Spleen (tissue), 11 donors: ENCODE measurements at regions not wholly inside any gene's neighbourhood (a gene's known extent, or its start where the extent isn't known, plus 50 kb on each side); places are given as distances from the start of the nearest gene placed in this dataset.

ENCODE experiments used
- DNase-seq: peaks from one replicate; pipeline ENCODE4 v3.0.0-alpha.2; 2020
- H3K27ac ChIP-seq, 8 donors: fragments of 200-600 bp; sonication (generic) in 7 of 8; 1 replicate in 4 of 8; 2 replicates in 4 of 8; pipeline versions ENCODE4 v1.5.0 to v1.8.0; 2016 to 2021; ENCODE audit warnings: inconsistent platforms in 4 of 8, mild to moderate bottlenecking in 4 of 8, moderate library complexity in 1 of 8
- H3K27me3 ChIP-seq, 7 donors: fragments of 200-600 bp; sonication (generic) in 6 of 7; replicated peaks in 1 of 7; 1 replicate in 4 of 7; 2 replicates in 3 of 7; pipeline versions ENCODE4 v1.5.0 to v1.8.0; 2016 to 2021; ENCODE audit warnings: inconsistent platforms in 3 of 7, mild to moderate bottlenecking in 1 of 7
- H3K36me3 ChIP-seq, 6 donors: fragments of 200-600 bp; sonication (generic) in 5 of 6; 1 replicate in 4 of 6; 2 replicates in 2 of 6; pipeline versions ENCODE4 v1.5.0 to v1.8.0; 2016 to 2021; ENCODE audit warnings: inconsistent platforms in 2 of 6
- H3K4me1 ChIP-seq, 6 donors: fragments of 200-600 bp; sonication (generic) in 5 of 6; 1 replicate in 3 of 6; 2 replicates in 3 of 6; pipeline versions ENCODE4 v1.5.0 to v1.8.0; 2016 to 2021; ENCODE audit warnings: inconsistent platforms in 3 of 6
- H3K4me3 ChIP-seq, 8 donors: fragments of 200-600 bp; sonication (generic) in 7 of 8; 1 replicate in 4 of 8; 2 replicates in 4 of 8; pipeline versions ENCODE4 v1.5.0 to v1.8.0; 2016 to 2021; ENCODE audit warnings: inconsistent platforms in 4 of 8, mild to moderate bottlenecking in 4 of 8, moderate library complexity in 2 of 8
- H3K9me3 ChIP-seq, 8 donors: fragments of 200-600 bp; sonication (generic) in 7 of 8; 1 replicate in 4 of 8; 2 replicates in 4 of 8; pipeline versions ENCODE4 v1.5.0 to v1.8.0; 2016 to 2021; ENCODE audit warnings: inconsistent platforms in 4 of 8
- POLR2A ChIP-seq, 3 donors: fragments of 450-650 bp; IDR thresholded peaks; one replicate each; pipeline ENCODE4 v1.5.1; 2017; ENCODE audit warnings: antibody characterized with exemption in 3 of 3, mild to moderate bottlenecking in 1 of 3
- POLR2AphosphoS5 ChIP-seq, 3 donors: sonication (generic); formaldehyde crosslinking; IDR thresholded peaks; one replicate each; pipeline ENCODE4 v1.5.1; 2017; ENCODE audit warnings: antibody characterized with exemption in 3 of 3
- WGBS, 5 donors: extraction: QIAGEN DNeasy Blood & Tissue Kit in 3 of 5; methylation state at CpG; one replicate each; pipeline versions ENCODE4 v1.1.5 to v1.1.7; 2013 to 2018; 5-methylcytosine and 5-hydroxymethylcytosine counted together
- intact Hi-C: fragments of 100-400 bp; cut with DNase I; formaldehyde crosslinking; loops from one replicate; pipeline ENCODE4 v1.15.0; 2023; ENCODE audit warnings: low total_unique reads
- TF ChIP-seq, protein P1 (sequence below), 11 experiments: fragments of 200-600 bp in 7 of 11; fragments of 450-650 bp in 4 of 11; sonication (generic) in 4 of 11; IDR thresholded peaks in 8 of 11; conservative IDR thresholded peaks in 3 of 11; 1 replicate in 7 of 11; 2 replicates in 4 of 11; pipeline versions ENCODE4 v1.4.0 to v1.8.0; 2016 to 2021; ENCODE audit warnings: antibody characterized with exemption in 11 of 11, inconsistent platforms in 4 of 11, mild to moderate bottlenecking in 1 of 11
- donor health status: healthy with polysubstance abuse.
- donor health status: DM: no; HTN: no; CAD: no; lungs with moderate emphysema.
- donor health status: DM: no; HTN: no; CAD: no.
- donor health status: Bipolar disorder and iron deficiency.
- donor health status: healthy.
- donor health status: DM: no; HTN: no; CAD: no.
- donor health status: DM: yes; HTN: yes; CAD: no.

DNA sequence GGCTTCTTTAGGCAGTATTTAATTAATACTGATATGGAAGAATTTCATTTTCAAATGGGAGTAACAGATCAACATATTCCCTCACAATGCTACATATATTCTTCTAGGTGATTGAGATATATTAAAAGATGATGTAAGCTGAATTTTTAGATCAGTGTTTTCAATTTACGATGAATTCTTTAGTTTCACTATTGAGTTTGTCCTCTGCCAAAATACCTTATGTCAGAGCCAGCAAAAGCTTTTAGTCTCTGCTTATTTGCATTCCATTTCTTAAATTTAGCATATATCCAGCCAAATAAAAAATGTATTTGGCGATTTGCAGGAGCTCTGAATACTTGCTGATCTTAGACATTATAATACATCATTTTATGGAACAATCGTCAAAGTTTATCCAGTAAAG is 144.3 kb downstream of the MOSPD2 start:
- 67 to 93% (median 80%) methylated on average over 3 of the region's 3 CpGs for WGBS, 5 donors
- no peaks in the 10 kb centered on the region for H3K4me1 ChIP-seq
- H3K36me3 ChIP-seq = no peaks in the 10 kb centered on the region
- H3K4me3 ChIP-seq = no peak overlapping the region
- H3K9me3 ChIP-seq = no peaks in the 10 kb centered on the region
- H3K27ac ChIP-seq = no peak overlapping the region
- TF ChIP-seq, protein P1, sequence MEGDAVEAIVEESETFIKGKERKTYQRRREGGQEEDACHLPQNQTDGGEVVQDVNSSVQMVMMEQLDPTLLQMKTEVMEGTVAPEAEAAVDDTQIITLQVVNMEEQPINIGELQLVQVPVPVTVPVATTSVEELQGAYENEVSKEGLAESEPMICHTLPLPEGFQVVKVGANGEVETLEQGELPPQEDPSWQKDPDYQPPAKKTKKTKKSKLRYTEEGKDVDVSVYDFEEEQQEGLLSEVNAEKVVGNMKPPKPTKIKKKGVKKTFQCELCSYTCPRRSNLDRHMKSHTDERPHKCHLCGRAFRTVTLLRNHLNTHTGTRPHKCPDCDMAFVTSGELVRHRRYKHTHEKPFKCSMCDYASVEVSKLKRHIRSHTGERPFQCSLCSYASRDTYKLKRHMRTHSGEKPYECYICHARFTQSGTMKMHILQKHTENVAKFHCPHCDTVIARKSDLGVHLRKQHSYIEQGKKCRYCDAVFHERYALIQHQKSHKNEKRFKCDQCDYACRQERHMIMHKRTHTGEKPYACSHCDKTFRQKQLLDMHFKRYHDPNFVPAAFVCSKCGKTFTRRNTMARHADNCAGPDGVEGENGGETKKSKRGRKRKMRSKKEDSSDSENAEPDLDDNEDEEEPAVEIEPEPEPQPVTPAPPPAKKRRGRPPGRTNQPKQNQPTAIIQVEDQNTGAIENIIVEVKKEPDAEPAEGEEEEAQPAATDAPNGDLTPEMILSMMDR (IDR thresholded peaks at IDR 0.05 in 8 of 11, conservative IDR thresholded peaks at IDR 0.05 in 3 of 11) = no peak
- no peak for TF ChIP-seq POLR2AphosphoS5 (IDR thresholded peaks at IDR 0.05)
- TF ChIP-seq POLR2A (IDR thresholded peaks at IDR 0.05) = no peak
- no peaks in the 10 kb centered on the region for H3K27me3 ChIP-seq
- DNase-seq = no peak
- intact Hi-C loops = no loop called here

DNA sequence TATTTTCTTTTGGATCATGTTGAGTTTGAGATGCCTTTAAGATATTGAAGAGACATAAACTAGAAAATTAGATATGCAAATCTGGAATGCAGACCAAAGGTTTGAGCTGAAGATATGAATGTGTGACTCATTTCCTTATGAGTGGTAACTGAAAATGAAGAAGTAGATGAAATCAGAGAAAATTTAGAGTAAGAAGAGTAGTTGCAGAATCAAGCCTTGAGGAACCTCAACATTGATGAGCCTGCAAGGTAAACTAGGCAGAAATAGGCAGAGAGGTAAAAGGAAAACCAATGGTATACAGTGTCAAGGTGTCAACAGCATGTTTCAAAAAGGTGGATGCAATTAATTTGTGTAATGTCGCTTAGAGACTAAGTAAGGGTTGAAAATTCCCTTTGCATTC is 142.8 kb downstream of the MOSPD2 start:
- no peak for DNase-seq
- no peak overlapping the region for H3K27ac ChIP-seq
- intact Hi-C loops = no loop called here
- no peak overlapping the region for H3K4me3 ChIP-seq
- TF ChIP-seq, protein P1 (IDR thresholded peaks at IDR 0.05 in 8 of 11, conservative IDR thresholded peaks at IDR 0.05 in 3 of 11) = no peak
- TF ChIP-seq POLR2AphosphoS5 (IDR thresholded peaks at IDR 0.05) = no peak
- no peak for TF ChIP-seq POLR2A (IDR thresholded peaks at IDR 0.05)
- H3K36me3 ChIP-seq = no peaks in the 10 kb centered on the region
- H3K9me3 ChIP-seq = no peaks in the 10 kb centered on the region
- no peaks in the 10 kb centered on the region for H3K4me1 ChIP-seq
- H3K27me3 ChIP-seq = no peaks in the 10 kb centered on the region
- 41 to 96% (median 78%) methylated on average over 1 of the region's 1 CpG for WGBS, 5 donors

DNA sequence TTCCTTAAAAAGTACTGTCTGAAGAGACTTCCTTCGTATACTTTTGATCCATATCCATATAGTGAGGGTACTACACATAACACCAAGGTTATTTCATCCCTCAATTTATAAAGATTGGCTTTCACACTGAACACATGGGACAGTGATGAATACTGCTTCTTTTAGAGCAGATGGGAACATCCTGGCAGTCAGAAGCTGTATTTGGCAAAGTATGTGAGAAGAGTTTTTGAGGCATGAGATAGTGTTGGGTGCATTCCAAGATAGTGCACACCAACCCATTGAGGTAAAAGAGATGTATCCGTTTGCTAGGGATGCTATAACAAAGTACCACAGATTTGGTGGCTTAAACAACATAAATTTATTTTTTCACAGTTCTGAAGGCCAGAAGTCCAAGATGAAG is 141.1 kb downstream of the MOSPD2 start:
- no peak for TF ChIP-seq POLR2AphosphoS5 (IDR thresholded peaks at IDR 0.05)
- TF ChIP-seq, protein P1 (IDR thresholded peaks at IDR 0.05 in 8 of 11, conservative IDR thresholded peaks at IDR 0.05 in 3 of 11) = no peak
- no peak for TF ChIP-seq POLR2A (IDR thresholded peaks at IDR 0.05)
- DNase-seq = no peak
- Histone ChIP-seq H3K4me1 (no peaks in the 10 kb centered on the region), H3K27me3 (no peaks in the 10 kb centered on the region), H3K4me3 (no peak overlapping the region), H3K27ac (no peak overlapping the region), H3K9me3 (no peaks in the 10 kb centered on the region), H3K36me3 (no peaks in the 10 kb centered on the region)
- WGBS, 5 donors = 60 to 86% (median 83%) methylated on average over 2 of the region's 2 CpGs
- intact Hi-C loops = no loop called here

DNA sequence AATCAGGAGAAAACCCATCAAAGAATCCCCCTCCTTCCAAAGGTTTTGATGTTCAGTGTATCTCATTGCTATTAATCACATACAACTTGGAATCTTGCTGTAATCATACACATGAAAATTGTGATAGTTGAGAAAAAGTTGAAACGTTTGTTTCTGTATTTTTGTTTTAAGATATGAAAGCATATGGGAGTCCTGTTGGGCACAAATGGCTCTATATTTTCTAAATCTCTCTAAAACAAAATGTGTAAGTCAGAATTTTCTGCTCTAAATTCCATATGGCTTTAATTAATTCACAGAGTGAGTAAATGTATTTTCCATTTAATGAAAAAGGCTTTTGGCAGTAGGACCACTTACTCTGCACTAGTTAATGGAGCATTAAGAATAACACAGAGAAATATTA is 140.2 kb downstream of the MOSPD2 start:
- no peak overlapping the region for H3K4me3 ChIP-seq
- H3K9me3 ChIP-seq = no peaks in the 10 kb centered on the region
- intact Hi-C loops = no loop called here
- no peaks in the 10 kb centered on the region for H3K27me3 ChIP-seq
- H3K4me1 ChIP-seq = no peaks in the 10 kb centered on the region
- no peak for TF ChIP-seq POLR2AphosphoS5 (IDR thresholded peaks at IDR 0.05)
- TF ChIP-seq POLR2A (IDR thresholded peaks at IDR 0.05) = no peak
- TF ChIP-seq, protein P1 (IDR thresholded peaks at IDR 0.05 in 8 of 11, conservative IDR thresholded peaks at IDR 0.05 in 3 of 11) = no peak
- 27 to 73% (median 53%) methylated on average over 1 of the region's 1 CpG for WGBS, 5 donors
- H3K36me3 ChIP-seq = no peaks in the 10 kb centered on the region
- H3K27ac ChIP-seq = no peak overlapping the region
- no peak for DNase-seq
